NCI-H2107 treated with DMSO at 0.1 percent for 48 hours (cell line): ENCODE measurements at regions not wholly inside any gene's neighbourhood (a gene's known extent, or its start where the extent isn't known, plus 50 kb on each side); places are given as distances from the start of the nearest gene placed in this dataset.

Experiments
- DNase-seq: peaks from one replicate; lab custom pipeline; 2025; ENCODE audit not compliant: unreplicated experiment; lab: John Stamatoyannopoulos, UW

DNA sequence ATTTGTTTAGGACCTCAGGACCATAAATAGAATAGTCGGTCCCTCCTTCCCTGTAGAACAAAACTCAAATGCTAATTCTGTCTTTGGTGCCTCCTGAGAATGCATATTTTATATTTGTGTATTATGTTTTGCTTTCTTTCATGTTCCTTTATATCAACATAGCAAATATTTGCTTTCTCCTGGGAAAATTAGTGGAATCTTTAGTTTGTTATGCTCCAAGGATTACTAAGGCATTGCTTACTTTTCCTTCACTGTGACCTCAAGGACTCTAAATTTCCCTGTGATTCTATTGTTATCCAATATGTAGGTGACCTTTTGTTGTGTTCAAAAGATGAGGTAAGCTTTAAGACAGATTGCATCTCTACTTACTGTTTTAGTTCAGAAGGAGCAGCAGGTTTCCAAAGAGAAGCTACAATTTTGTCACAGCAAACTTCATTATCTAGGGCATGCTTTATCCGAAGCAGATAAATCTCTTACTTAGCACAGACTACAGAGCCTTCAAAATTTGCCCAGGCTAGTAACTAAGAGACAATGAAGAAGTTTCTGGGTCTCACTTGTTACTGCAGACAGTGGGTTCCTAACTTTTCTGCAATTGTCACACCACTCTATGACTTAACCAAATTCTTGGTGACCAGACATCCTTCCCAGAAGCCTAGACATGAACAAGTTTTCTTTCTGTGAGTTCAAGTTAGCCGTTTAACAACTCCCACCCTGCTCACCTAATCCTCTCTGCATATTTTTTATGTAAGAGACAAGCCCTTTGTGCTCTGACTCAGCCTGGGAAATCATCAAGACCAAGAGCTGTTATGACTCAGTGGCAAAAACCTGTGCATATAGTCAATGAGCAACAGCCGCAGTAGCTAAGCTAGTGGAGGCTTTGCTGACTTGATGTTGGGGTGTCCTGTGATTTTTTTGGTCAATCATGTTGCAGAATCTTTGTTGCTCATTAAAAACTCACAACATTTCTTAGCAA, 378.8 kb downstream of the QKI start:
- no peak for DNase-seq

DNA sequence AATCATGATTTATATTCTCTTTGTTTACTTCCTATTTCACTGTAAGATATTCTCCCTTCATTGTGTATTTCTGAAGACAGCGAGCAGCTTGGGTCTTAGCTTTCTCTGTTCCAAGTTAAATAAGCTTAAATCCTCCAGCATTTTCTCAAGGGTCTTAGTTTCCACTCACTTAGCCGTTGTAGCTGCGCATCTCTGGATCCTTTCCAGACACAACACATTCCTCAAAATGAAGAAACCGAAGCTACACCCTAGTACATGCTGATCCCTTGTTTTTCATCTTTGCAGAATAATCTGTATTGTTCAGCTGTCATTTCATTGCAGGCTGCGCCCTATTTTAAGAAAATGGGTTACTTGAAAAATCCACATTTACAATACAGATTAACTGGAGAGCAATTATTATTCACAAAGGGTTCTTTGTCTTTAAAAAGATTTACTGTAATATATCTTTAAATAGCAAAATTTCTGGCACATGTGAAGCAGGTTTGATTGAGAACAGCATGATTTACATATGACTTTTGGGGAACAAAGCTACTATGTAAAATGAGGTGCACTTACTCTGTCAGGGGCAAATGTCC, 375.8 kb downstream of the QKI start:
- DNase-seq: no peak

DNA sequence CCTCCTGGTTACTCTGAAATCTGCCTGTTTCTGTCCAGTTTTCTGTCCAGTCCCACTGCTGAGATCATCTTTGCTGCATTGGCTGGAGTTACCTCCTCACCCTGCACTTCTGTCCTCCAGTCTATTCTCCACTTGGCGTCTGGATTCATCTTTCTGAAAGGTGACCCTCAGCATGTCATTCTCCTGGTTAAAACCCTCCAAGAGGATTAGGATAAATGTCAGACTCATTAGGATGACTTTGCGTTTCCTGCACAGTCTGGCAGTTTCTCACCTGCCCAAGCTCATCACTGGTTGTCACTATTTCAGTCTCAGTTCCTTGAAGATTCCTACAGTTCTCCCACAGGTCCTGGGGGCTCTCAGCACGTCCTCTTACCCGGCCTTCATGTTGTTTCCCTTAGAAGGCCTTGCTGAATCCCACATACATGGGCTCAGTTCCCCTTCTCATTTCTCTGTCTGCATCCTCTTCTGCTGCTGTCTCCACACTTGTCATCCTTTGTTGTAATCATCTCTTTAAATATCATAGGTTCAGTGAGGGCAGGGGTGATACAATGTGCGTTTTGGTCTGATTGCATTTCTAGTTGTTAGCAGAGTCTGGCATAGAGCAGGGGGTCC, 374.8 kb downstream of the QKI start:
- no peak for DNase-seq

DNA sequence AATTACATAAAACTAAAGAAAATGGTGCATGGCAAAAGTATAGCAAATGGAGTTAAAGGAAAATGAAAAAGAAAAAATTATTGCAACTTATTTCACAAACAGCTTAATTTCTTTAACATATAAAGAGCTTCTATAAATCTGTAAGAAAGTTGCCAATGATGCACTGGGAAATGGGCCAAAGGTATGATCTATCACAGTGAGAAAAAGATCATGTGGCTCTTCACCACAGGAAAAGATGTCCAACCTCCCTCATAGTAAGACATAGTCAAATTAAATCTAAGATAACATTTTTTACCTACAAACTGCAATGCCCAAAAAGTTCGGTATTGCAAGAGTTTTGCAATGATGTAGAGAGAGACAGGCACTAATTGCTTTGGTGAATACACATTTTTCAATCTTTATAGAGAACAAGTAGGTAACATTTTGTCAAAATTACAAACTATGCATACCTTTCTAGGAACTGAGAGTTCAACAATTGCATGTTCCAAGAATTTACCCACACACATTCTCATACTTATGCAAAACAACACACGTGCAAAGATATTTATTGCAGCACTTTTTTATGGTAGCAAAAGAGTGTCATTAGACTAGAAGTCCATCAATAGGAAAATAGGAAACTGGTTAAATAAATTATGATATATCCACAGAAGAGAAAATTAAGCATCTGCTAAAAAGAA, 372.6 kb downstream of the QKI start:
- DNase-seq: no peak

DNA sequence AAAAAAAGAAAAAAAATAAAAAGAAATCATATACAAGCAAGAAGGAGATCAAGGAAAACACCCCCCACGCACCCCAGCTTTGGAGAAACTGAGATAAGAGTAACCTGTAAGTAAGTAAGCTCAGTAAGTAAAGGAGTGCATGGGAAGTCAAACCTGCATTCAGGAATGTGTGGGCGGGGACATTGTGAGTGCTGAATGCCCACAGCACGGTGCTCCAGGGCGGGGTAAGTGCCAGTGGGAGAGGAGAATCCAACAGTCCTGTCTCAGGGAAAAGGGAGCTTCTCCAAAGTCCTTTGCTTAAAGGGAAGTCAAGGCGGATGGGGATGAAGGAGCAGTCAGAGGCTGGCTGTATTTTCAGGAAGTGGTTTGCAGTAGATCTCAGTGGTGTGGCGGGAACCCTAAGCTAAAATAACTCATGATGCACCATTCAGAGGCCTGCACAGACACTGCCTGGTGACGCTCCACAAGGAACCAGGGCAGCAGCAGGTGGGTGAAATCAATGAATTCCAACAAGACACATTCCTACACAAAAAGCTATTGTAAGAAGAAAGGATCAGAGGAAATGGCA, 368.0 kb downstream of the QKI start:
- DNase-seq: no peak

DNA sequence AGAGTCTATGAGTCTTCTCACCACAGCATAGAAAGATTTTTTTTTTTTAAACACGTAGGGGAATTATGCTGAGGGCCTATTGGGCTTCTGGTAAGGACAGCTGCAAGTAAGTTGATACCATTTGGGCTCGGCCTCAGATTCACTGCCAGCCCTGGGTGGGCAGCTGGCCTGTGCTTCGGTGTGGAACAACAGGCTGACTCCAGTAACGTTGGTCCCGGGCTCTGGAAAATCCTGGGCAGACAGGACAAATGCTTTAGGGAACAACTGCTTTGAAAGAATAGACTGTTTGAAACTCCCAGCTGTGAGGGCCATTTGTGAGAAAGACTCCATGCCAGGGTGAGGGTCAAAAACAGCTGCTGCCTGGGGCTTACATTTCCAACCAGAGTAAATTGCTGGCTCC, 366.5 kb downstream of the QKI start:
- DNase-seq: no peak

GRCh38 chr6:163779727-163780284, 365.3 kb downstream of the QKI start:
- DNase-seq: no peak

DNA sequence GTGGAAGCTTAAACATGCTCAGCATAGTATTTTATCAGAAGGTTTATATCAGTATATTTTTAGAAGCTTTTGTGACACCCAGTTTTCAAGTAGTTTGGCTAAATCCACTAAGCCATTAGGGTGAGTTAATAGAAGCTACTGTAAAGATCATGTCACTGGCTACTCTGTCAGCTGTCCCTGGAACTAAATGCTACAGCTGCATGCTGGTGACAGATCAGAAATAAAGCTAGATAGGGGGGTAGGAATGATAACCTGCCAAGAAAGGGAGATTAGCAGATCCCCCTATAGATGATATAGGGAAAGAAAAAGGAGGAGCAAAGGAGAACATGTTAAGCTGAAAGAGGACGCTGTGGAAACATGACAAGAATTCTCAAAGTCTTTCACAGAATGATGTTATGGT, 363.2 kb downstream of the QKI start:
- DNase-seq: no peak

DNA sequence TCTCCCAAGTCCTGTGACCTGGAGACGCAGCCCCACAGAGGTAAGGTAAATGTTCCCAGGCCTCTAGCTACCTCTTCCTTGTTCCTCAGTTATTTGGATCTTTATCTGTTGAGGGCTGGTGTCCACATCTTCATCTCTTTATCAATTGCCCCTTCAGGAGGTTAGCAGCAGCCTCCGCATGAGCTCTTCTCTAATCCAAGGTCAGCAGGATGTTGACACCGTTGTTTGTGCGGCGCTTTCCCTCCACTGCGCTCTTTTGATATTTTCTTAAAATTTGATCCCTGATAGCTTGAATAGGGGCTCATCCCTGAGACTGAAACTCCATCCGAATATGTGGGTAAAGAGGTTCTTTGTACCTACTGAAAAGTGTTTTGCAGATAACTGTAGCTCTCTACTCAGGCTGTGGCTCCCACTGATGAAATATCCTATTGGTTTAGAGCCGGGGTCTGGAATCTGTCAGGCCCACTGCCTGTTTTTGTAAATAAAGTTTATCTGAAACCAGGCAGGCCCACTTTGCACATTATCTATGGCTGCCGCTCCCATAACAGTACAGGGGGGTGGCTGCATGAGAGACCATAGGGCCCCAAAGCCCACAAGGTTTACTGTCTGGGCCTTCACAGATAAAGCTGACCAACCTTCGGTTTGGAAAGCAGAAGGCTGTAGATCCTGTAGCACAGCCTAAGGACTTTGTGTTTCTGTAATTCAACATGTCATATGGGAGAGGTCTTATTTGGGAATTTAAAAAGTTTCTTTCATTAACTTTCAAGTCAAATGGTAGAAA, 362.6 kb downstream of the QKI start:
- no peak for DNase-seq

DNA sequence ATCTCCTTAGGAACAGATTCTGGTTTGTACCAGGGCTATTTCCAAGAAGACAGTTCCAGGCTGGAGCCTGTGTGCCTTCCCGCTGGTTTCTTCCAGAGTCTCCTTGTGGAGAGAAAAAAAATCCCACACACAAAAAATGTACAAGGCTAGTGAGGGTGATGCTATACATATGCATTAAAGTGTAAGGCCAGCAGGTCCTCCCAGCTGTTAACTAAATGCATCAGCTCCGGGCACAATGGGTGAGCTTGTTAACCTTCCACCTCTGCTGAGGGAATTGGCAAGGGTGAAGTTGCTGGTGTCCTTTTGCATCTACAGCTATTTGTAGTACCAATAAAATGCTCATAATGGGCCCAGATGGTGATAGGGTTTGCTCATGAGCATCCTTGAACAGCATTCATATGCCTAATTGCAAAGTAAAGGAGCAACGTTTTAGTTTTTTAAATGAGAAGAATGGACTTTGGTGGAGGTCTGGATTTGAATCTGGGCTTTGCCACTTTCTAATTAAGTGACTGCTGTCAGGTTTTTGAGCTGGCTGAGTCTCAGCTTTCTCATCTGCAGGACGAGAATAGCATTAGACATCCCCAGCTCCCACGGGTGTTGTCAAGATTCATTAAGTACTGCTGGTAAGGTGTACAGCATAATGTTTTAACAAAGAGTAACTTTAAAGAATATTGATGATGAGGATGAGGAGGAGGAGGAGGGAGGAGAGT, 361.8 kb downstream of the QKI start:
- no peak for DNase-seq

DNA sequence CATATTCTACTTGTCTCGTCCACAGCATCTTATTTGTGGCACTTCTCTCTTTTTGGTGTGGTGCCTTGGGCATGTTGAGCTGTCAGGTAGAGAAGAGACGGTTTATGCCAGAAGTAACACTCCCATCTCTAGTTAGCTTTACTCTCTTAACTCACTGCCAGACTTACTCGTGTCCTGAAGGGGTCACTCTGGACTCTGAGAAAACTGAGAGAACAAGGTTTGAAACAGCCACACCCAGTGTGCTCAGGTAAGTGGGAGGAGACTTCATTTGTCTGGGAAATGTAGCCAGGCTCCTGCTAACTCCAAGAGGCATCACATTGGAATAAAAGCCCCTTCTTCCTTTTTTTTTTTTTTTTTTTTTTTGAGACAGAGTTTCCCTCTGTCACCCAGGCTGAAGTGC, 360.8 kb downstream of the QKI start:
- no peak for DNase-seq

DNA sequence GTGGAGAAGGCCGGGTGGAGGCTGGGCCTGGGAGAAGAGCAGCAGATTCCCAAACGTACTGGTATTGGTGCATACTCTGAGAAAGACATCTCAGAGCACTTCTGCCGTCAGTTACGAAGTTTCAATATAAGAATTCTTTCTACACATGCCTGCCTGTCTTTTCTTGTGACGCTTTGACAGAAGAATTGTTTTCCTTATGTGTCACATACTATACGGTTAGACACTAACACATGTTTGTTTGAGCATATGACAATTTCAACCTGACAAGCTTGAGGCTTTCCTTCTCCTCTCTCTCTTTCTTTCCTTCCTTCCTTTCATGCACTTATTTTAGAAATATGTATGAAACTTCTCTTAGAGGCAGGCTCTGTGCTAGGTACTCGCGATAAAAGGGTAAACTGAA, 360.0 kb downstream of the QKI start:
- no peak for DNase-seq

GRCh38 chr6:163773646-163774045, 359.1 kb downstream of the QKI start:
- no peak for DNase-seq

- DNase-seq: no peak
Measured at GRCh38 chr6:163772701-163773100, 358.2 kb downstream of the QKI start.

DNA sequence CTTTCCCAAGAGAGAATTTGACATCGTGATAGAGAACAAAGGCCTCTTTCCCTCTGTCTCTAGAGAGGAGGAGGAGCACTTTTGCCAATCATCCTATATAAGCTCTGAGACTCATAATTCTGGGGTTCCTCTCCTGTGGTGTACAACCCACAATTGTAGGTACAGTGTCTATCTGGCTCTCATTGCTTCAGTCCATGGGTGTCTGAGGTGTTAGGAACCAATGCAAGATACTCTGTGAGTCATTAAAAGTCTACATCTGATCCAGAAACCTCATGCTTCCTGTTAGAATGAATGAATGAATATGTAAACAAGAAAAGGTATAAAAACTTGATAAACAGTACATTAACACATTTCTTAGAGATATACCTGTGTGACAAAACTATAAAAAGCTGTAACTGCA, 356.7 kb downstream of the QKI start:
- no peak for DNase-seq

DNA sequence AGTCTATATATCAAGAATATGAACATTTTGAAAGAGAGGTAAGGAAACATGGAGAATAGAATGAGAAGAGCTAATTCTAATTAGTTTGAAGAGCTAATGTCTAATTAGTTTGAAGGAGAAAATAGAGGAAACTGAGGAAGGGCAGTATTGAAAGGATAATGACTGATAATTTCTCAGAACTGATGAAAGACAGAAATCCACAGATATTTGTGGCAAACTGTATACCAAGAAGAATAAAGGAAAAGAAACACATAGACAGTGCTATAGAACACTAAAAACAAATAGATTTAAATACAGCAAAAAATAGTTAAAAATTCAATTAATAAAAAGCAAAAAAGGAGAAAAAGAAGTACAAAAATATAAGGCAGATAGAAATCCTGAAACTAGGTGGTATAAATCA, 354.4 kb downstream of the QKI start:
- DNase-seq: no peak

- DNase-seq: no peak
Measured at GRCh38 chr6:163766936-163767335, 352.4 kb downstream of the QKI start.

DNA sequence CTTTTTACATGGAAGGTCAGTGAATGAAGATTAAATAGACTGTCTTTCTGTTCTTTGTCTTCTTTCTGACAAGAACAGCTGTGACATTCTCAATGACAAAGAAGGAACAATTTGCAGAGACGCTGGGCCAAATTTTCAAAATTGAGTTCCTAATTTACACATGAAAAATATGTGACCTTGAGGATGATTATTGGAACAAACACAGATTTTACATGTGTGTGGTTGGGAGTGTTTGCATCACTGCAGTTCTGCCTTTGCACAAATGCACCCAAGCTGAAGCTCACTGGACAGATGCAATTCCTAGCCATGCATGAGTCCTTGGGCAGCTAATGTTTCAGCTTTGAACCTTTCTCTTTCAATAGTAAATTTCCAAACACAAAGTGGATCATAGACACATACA, 350.8 kb downstream of the QKI start:
- DNase-seq: no peak

- DNase-seq: no peak
Measured at GRCh38 chr6:163764565-163764964, 350.0 kb downstream of the QKI start.

DNA sequence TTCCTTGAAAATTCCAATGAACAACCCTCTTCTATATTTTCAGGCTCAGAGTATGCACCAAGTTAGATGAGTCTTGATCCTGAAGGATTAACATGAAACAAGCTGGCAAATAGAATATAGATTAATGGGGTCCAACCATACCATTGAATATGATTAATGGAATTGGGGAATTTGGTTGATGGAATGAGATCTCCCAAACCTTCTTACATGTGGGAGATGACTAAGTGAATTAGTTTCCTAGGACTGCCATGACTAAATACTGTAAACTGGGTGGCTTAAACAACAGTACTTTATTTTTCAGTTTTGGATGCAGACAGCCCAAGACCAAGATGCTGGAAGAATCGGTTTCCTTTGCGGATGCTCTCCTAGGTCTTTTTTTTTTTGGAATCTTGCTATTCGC, 347.0 kb downstream of the QKI start:
- DNase-seq: no peak
